ENCODE measurements at regions not wholly inside any gene's neighbourhood (a gene's known extent, or its start where the extent isn't known, plus 50 kb on each side); places are given as distances from the start of the nearest gene placed in this dataset.

- no peaks in the 10 kb centered on the region for H3K36me3 ChIP-seq (ENCODE audit: control insufficient read depth, insufficient read depth, low read length)
- H3K27me3 ChIP-seq (ENCODE audit: control insufficient read depth, insufficient read depth, low read length), result no peaks in the 10 kb centered on the region
- no peak for TF ChIP-seq CTCF (IDR thresholded peaks at IDR 0.05; ENCODE audit: insufficient read depth, low read length, poor library complexity, severe bottlenecking)
- no peak for DNase-seq (ENCODE audit: low read depth)
- no peak overlapping the region for H3K4me3 ChIP-seq (ENCODE audit: low read depth, low read length)
These were observed 181.4 kb upstream of the CACNA2D1 start for GRCh38 chr7:82624965-82625364.

- no peaks in the 10 kb centered on the region for H3K27me3 ChIP-seq (ENCODE audit: control insufficient read depth, insufficient read depth, low read length)
- no peaks in the 10 kb centered on the region for H3K36me3 ChIP-seq (ENCODE audit: control insufficient read depth, insufficient read depth, low read length)
- no peak for TF ChIP-seq CTCF (IDR thresholded peaks at IDR 0.05; ENCODE audit: insufficient read depth, low read length, poor library complexity, severe bottlenecking)
- H3K4me3 ChIP-seq (ENCODE audit: low read depth, low read length), result no peak overlapping the region
- peak; percentile 9 for DNase-seq (ENCODE audit: low read depth)
These were observed 180.8 kb upstream of the CACNA2D1 start for GRCh38 chr7:82624337-82624736.

- H3K4me3 ChIP-seq (ENCODE audit: low read depth, low read length), result no peak overlapping the region
- no peaks in the 10 kb centered on the region for H3K27me3 ChIP-seq (ENCODE audit: control insufficient read depth, insufficient read depth, low read length)
- no peak for TF ChIP-seq CTCF (IDR thresholded peaks at IDR 0.05; ENCODE audit: insufficient read depth, low read length, poor library complexity, severe bottlenecking)
- H3K36me3 ChIP-seq (ENCODE audit: control insufficient read depth, insufficient read depth, low read length), result no peaks in the 10 kb centered on the region
- DNase-seq (ENCODE audit: low read depth), result no peak
These were observed 180.2 kb upstream of the CACNA2D1 start for GRCh38 chr7:82623812-82624211.

- Histone ChIP-seq H3K4me3 (ENCODE audit: low read depth, low read length) (no peak overlapping the region), H3K27me3 (ENCODE audit: control insufficient read depth, insufficient read depth, low read length) (no peaks in the 10 kb centered on the region), H3K36me3 (ENCODE audit: control insufficient read depth, insufficient read depth, low read length) (no peaks in the 10 kb centered on the region)
- TF ChIP-seq CTCF (IDR thresholded peaks at IDR 0.05; ENCODE audit: insufficient read depth, low read length, poor library complexity, severe bottlenecking), result no peak
- no peak for DNase-seq (ENCODE audit: low read depth)
These were observed 173.6 kb upstream of the CACNA2D1 start for GRCh38 chr7:82617156-82617555.

- no peaks in the 10 kb centered on the region for H3K27me3 ChIP-seq (ENCODE audit: control insufficient read depth, insufficient read depth, low read length)
- TF ChIP-seq CTCF (IDR thresholded peaks at IDR 0.05; ENCODE audit: insufficient read depth, low read length, poor library complexity, severe bottlenecking), result no peak
- H3K36me3 ChIP-seq (ENCODE audit: control insufficient read depth, insufficient read depth, low read length), result no peaks in the 10 kb centered on the region
- no peak overlapping the region for H3K4me3 ChIP-seq (ENCODE audit: low read depth, low read length)
- DNase-seq (ENCODE audit: low read depth), result no peak
These were observed 172.6 kb upstream of the CACNA2D1 start for GRCh38 chr7:82616059-82616728.

- no peaks in the 10 kb centered on the region for H3K27me3 ChIP-seq (ENCODE audit: control insufficient read depth, insufficient read depth, low read length)
- no peak overlapping the region for H3K4me3 ChIP-seq (ENCODE audit: low read depth, low read length)
- no peaks in the 10 kb centered on the region for H3K36me3 ChIP-seq (ENCODE audit: control insufficient read depth, insufficient read depth, low read length)
- no peak for DNase-seq (ENCODE audit: low read depth)
- TF ChIP-seq CTCF (IDR thresholded peaks at IDR 0.05; ENCODE audit: insufficient read depth, low read length, poor library complexity, severe bottlenecking), result no peak
These were observed 171.9 kb upstream of the CACNA2D1 start for GRCh38 chr7:82615527-82615926.

All from kidney epithelial cell (primary cell).